HEK293 (cell line): ENCODE measurements at regions not wholly inside any gene's neighbourhood (a gene's known extent, or its start where the extent isn't known, plus 50 kb on each side); places are given as distances from the start of the nearest gene placed in this dataset.

Source experiments
- ATF2 ChIP-seq: fragments of 450-650 bp; formaldehyde crosslinking; IDR thresholded peaks from 2 replicates; pipeline ENCODE4 v1.5.1; 2016; ENCODE audit warnings: missing biosample characterization, missing genetic modification characterization, low read depth
- GFI1B ChIP-seq: fragments of 450-650 bp; formaldehyde crosslinking; IDR thresholded peaks from 2 replicates; pipeline ENCODE4 v1.5.1; 2016; ENCODE audit warnings: missing biosample characterization, missing genetic modification characterization
- KLF16 ChIP-seq: fragments of 450-650 bp; formaldehyde crosslinking; IDR thresholded peaks from 2 replicates; pipeline ENCODE4 v1.5.1; 2017; ENCODE audit warnings: missing biosample characterization, missing genetic modification characterization
- MEIS1 ChIP-seq: sonication (generic); formaldehyde crosslinking; IDR thresholded peaks from 2 replicates; pipeline ENCODE4 v1.8.1; 2022; ENCODE audit warnings: missing genetic modification reagents, mild to moderate bottlenecking, borderline replicate concordance
- ZFP3 ChIP-seq: fragments of 450-650 bp; formaldehyde crosslinking; IDR thresholded peaks from 2 replicates; pipeline ENCODE4 v1.5.1; 2016; ENCODE audit warnings: low read depth, missing biosample characterization, missing genetic modification characterization
- ZNF280D ChIP-seq: fragments of 450-650 bp; formaldehyde crosslinking; IDR thresholded peaks from 2 replicates; pipeline ENCODE4 v1.5.1; 2016; ENCODE audit warnings: missing biosample characterization, missing genetic modification characterization
- ZNF660 ChIP-seq: fragments of 450-650 bp; IDR thresholded peaks from 2 replicates; pipeline ENCODE4 v1.5.1; 2018; ENCODE audit warnings: missing biosample characterization, mild to moderate bottlenecking, missing genetic modification characterization
- TF ChIP-seq, protein P1 (sequence below): fragments of 450-650 bp; formaldehyde crosslinking; IDR thresholded peaks from 2 replicates; pipeline ENCODE4 v1.5.1; 2016; ENCODE audit warnings: missing biosample characterization, missing genetic modification characterization

DNA sequence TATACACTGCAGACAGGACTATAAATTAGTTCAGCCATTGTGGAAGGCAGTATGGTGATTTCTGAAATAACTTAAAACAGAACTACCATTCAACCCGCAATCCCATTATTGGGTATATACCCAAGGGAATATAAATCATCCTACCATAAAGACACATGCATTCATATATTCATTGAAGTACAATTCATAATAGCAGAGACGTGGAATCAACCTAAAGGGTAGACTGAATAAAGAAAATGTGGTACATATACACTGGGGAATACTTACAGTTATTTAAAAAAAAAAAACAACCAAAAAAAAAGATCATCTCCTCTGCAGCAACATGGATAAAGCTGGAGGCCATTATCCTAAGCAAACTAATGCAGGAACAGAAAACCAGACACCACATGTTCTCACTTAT is 473.9 kb downstream of the TRHDE start:
- TF ChIP-seq, protein P1, sequence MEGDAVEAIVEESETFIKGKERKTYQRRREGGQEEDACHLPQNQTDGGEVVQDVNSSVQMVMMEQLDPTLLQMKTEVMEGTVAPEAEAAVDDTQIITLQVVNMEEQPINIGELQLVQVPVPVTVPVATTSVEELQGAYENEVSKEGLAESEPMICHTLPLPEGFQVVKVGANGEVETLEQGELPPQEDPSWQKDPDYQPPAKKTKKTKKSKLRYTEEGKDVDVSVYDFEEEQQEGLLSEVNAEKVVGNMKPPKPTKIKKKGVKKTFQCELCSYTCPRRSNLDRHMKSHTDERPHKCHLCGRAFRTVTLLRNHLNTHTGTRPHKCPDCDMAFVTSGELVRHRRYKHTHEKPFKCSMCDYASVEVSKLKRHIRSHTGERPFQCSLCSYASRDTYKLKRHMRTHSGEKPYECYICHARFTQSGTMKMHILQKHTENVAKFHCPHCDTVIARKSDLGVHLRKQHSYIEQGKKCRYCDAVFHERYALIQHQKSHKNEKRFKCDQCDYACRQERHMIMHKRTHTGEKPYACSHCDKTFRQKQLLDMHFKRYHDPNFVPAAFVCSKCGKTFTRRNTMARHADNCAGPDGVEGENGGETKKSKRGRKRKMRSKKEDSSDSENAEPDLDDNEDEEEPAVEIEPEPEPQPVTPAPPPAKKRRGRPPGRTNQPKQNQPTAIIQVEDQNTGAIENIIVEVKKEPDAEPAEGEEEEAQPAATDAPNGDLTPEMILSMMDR (tag by site-specific recombination) = no peak
- TF ChIP-seq MEIS1 (CRISPR knock-in tag) (no peak), ZNF660 (no peak), GFI1B (tag by site-specific recombination) (no peak), KLF16 (no peak), ZFP3 (tag by site-specific recombination) (no peak), ZNF280D (tag by site-specific recombination) (no peak), ATF2 (tag by site-specific recombination) (no peak)
